Pancreas (tissue), 10 donors: ENCODE measurements at regions not wholly inside any gene's neighbourhood (a gene's known extent, or its start where the extent isn't known, plus 50 kb on each side); places are given as distances from the start of the nearest gene placed in this dataset.

Experiments
- ATAC-seq, 4 donors: fragments of 200-7000 bp; cut with Tn5 transposase; one replicate each; pipeline versions ENCODE4 v1.8.0 to v1.9.1; 2020; ENCODE audit warnings: mild to moderate bottlenecking in 4 of 4, moderate library complexity in 4 of 4
- DNase-seq, 6 donors: peaks; one replicate each; pipeline ENCODE4 v3.0.0-alpha.2; 2020
- FAIRE-seq: peaks from 2 replicates; lab custom pipeline; 2012; peaks lifted over from hg19 to GRCh38; lab: Jason Lieb, UNC
- H3K27ac ChIP-seq, 4 donors: fragments of 200-600 bp; sonication (generic); 1 replicate in 3 of 4; 2 replicates in 1 of 4; pipeline versions ENCODE4 v1.5.0 to v1.8.0; 2020
- H3K27me3 ChIP-seq, 4 donors: fragments of 200-600 bp; one replicate each; pipeline ENCODE4 v1.8.0; 2021
- H3K36me3 ChIP-seq, 3 donors: fragments of 200-600 bp; sonication (generic) in 1 of 3; one replicate each; pipeline versions ENCODE4 v1.5.0 to v1.8.0; 2020 to 2021
- H3K4me1 ChIP-seq, 3 donors: fragments of 200-600 bp; one replicate each; pipeline ENCODE4 v1.8.0; 2021
- H3K4me3 ChIP-seq, 4 donors: fragments of 200-600 bp; sonication (generic) in 2 of 4; one replicate each; pipeline versions ENCODE4 v1.5.0 to v1.8.0; 2020 to 2021
- H3K9me3 ChIP-seq, 4 donors: fragments of 200-600 bp; one replicate each; pipeline ENCODE4 v1.8.0; 2021
- CTCF ChIP-seq, 4 donors: fragments of 200-600 bp; sonication (generic) in 3 of 4; IDR thresholded peaks; one replicate each; pipeline versions ENCODE4 v1.5.0 to v1.8.0; 2021; ENCODE audit warnings: antibody characterized with exemption in 4 of 4
- WGBS, 2 donors: extraction: QIAGEN DNeasy Blood & Tissue Kit; methylation state at CpG; one replicate each; pipeline ENCODE4 v1.1.7; 2013; 5-methylcytosine and 5-hydroxymethylcytosine counted together
- intact Hi-C, 3 donors: fragments of 100-400 bp; cut with DNase I; formaldehyde crosslinking; loops; one replicate each; pipeline versions ENCODE4 v1.11.1 to v1.14.2; 2022
- donor health status: healthy with polysubstance abuse.
- donor health status: DM: no; HTN: no; CAD: no; lungs with moderate emphysema.
- donor health status: DM: no; HTN: no; CAD: no.
- donor health status: control.
- donor health status: control.
- donor health status: Bipolar disorder and iron deficiency.
- donor health status: DM: yes; HTN: yes; CAD: no.
- donor health status: DM: no; HTN: no; CAD: no.
- donor health status: DM: no; HTN: no; CAD: no.
- donor health status: DM: yes; HTN: yes; CAD: no.

GRCh38 chr4:11263208-11263607, 165.5 kb downstream of the HS3ST1 start:
- no peaks in the 10 kb centered on the region for H3K36me3 ChIP-seq
- no peak for DNase-seq
- H3K27me3 ChIP-seq = no peaks in the 10 kb centered on the region
- TF ChIP-seq CTCF (IDR thresholded peaks at IDR 0.05) = no peak
- no peak overlapping the region for H3K27ac ChIP-seq
- 19 to 57% methylated on average over 1 of the region's 1 CpG for WGBS, 2 donors
- H3K4me3 ChIP-seq = no peak overlapping the region
- H3K4me1 ChIP-seq = no peaks in the 10 kb centered on the region
- intact Hi-C loops = no loop called here
- ATAC-seq = no peak
- no peak for FAIRE-seq
- no peaks in the 10 kb centered on the region for H3K9me3 ChIP-seq

DNA sequence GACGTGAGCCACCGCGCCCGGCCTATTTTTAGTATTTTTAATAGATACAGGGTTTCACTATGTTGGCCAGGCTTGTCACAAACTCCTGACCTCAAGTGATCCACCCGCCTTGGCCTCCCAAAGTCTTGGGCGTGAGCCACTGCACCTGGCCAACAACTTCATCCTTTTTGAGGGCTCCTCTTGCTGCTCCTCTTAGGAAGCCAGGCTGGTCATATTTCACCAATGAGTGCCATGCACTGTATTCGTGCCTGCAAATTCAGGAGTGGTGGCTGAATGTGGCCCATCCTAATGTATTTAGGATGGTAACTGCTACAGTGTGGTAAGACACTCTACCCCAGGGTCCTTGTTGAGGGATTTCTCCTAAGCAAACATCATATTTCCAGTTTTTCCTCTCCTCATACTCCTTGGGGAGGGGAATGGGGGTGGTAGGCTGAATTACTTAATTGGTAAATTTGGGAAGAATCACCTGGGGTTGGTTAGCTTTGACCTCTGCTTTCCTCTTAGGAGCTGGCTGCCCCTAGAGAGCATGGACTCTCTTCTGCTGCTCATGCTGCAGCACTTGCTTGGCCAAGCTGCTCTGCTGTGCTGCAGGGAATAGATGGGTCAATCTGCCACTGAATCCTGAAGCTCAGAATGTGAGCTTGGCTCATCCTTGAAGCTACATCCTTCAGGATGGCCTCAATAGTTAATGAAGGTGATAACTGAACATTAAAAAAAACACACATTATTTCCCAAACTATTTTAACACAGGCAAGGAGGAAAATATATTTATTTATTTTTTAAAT, 167.4 kb downstream of the HS3ST1 start:
- DNase-seq (no peak), ATAC-seq (no peak), FAIRE-seq (no peak)
- Histone ChIP-seq H3K9me3 (no peaks in the 10 kb centered on the region), H3K36me3 (no peaks in the 10 kb centered on the region), H3K4me1 (no peaks in the 10 kb centered on the region), H3K27ac (no peak overlapping the region), H3K27me3 (no peaks in the 10 kb centered on the region), H3K4me3 (no peak overlapping the region)
- WGBS, 2 donors = 76 to 85% methylated on average over 7 of the region's 7 CpGs
- no peak for TF ChIP-seq CTCF (IDR thresholded peaks at IDR 0.05)
- intact Hi-C loops = no loop called here

DNA sequence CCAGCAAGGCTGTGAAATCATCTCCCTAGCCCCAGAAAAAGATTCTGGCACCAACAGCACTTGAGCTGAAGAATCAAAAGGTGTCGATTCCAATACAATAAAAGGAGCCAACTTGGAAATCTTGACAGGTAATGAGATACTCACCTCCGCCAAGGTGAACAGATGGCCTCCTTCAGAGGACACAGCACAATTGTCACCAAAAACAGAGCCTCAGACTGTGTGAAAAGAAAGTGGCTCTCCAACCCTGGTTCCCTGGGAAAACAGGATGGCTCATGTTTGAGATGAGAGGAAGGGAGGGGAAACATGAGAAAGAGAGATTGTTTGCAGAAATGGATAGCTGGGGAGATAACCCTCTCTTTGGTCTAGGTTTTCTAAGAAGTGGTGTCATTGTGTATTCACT, 168.9 kb downstream of the HS3ST1 start:
- Histone ChIP-seq H3K36me3 (no peaks in the 10 kb centered on the region), H3K4me3 (no peak overlapping the region), H3K27ac (no peak overlapping the region), H3K27me3 (no peaks in the 10 kb centered on the region), H3K4me1 (no peaks in the 10 kb centered on the region), H3K9me3 (no peaks in the 10 kb centered on the region)
- no peak for TF ChIP-seq CTCF (IDR thresholded peaks at IDR 0.05)
- 34 to 41% methylated on average over 2 of the region's 2 CpGs for WGBS, 2 donors
- DNase-seq (no peak), FAIRE-seq (no peak), ATAC-seq (no peak)
- intact Hi-C loops = no loop called here

DNA sequence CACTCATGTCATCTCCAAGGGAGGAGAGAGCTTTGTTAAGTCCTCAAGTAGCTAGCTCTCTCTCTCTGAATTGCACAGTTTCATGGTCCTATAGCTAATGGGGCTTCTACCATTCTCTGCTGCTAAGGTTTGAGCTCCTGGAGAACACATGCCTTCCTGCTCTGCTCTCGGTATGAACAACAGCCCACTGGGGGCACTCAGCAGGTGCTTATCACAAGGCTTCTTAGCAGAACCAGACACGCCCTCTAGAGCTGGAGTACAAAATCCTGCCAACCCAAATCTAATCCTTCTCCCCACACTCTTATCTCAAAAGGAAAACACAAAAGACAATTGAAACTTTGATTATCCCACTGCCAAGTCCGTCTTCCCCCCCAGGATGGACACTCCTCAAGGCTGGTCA, 176.5 kb downstream of the HS3ST1 start:
- WGBS, 2 donors = 34% methylated on average over 3 of the region's 3 CpGs
- intact Hi-C loops = no loop called here
- DNase-seq = no peak
- Histone ChIP-seq H3K4me1 (no peaks in the 10 kb centered on the region), H3K27ac (no peak overlapping the region), H3K4me3 (no peak overlapping the region), H3K9me3 (no peaks in the 10 kb centered on the region), H3K27me3 (no peaks in the 10 kb centered on the region), H3K36me3 (no peaks in the 10 kb centered on the region)
- no peak for FAIRE-seq
- no peak for TF ChIP-seq CTCF (IDR thresholded peaks at IDR 0.05)
- no peak for ATAC-seq

DNA sequence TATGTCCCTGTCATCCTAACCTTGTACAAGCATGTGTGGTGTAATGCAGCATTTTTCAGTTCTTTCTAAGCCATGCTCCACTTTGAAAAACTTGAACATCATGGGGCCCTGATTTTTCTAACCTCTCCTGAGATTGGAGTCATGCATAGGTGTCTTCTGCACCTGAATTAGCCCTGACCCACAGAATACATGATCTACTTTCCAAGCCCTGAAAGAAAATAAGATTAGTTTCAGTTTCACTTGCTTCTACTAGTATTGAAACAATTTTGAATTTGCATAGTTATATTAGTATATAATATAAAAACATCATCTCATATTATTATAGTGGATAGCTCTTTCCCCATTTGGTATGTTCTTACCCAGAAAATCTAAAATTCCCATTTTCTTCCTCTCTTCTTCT, 178.2 kb downstream of the HS3ST1 start:
- TF ChIP-seq CTCF (IDR thresholded peaks at IDR 0.05) = no peak
- FAIRE-seq = no peak
- DNase-seq = no peak
- Histone ChIP-seq H3K9me3 (no peaks in the 10 kb centered on the region), H3K36me3 (no peaks in the 10 kb centered on the region), H3K27ac (no peak overlapping the region), H3K4me3 (no peak overlapping the region), H3K4me1 (no peaks in the 10 kb centered on the region), H3K27me3 (no peaks in the 10 kb centered on the region)
- intact Hi-C loops = no loop called here
- ATAC-seq = no peak
